CD4-positive, alpha-beta T cell treated with Interleukin-12 subunit alpha and Interleukin-12 subunit beta, for 1 hour (primary cell): ENCODE measurements at regions not wholly inside any gene's neighbourhood (a gene's known extent, or its start where the extent isn't known, plus 50 kb on each side); places are given as distances from the start of the nearest gene placed in this dataset.

Source experiments
- DNase-seq: peaks from one replicate; pipeline ENCODE4 v3.0.0-alpha.2; 2020

- DNase-seq = no peak
Measured at GRCh38 chr14:54132496-54132895, 175.9 kb upstream of the BMP4 start.

- DNase-seq = no peak
Measured at GRCh38 chr14:54133896-54134295, 177.3 kb upstream of the BMP4 start.

- DNase-seq = no peak
Measured at GRCh38 chr14:54135804-54136280, 179.2 kb upstream of the BMP4 start.

- DNase-seq = no peak
Measured at GRCh38 chr14:54136894-54137613, 180.4 kb upstream of the BMP4 start.

- DNase-seq = no peak
Measured at GRCh38 chr14:54137614-54137961, 181.0 kb upstream of the BMP4 start.

GRCh38 chr14:54138024-54138353, 181.4 kb upstream of the BMP4 start:
- DNase-seq = no peak

GRCh38 chr14:54138354-54139038, 181.9 kb upstream of the BMP4 start:
- DNase-seq = no peak

- DNase-seq = no peak
Measured at GRCh38 chr14:54140551-54140950, 183.9 kb upstream of the BMP4 start.

GRCh38 chr14:54146601-54147000, 190.0 kb upstream of the BMP4 start:
- DNase-seq = no peak

GRCh38 chr14:54147282-54147681, 190.7 kb upstream of the BMP4 start:
- DNase-seq = no peak

- DNase-seq = no peak
Measured at GRCh38 chr14:54147758-54148157, 191.1 kb upstream of the BMP4 start.

- no peak for DNase-seq
Measured at GRCh38 chr14:54148251-54148650, 191.6 kb upstream of the BMP4 start.

- no peak for DNase-seq
Measured at GRCh38 chr14:54152351-54152750, 195.7 kb upstream of the BMP4 start.

GRCh38 chr14:54166049-54166950, 209.7 kb upstream of the BMP4 start:
- DNase-seq = no peak

- no peak for DNase-seq
Measured at GRCh38 chr14:54168489-54168888, 211.9 kb upstream of the BMP4 start.

- DNase-seq = peak; percentile 1
Measured at GRCh38 chr14:54169254-54169924, 212.8 kb upstream of the BMP4 start.

- no peak for DNase-seq
Measured at GRCh38 chr14:54170301-54170700, 213.7 kb upstream of the BMP4 start.

- no peak for DNase-seq
Measured at GRCh38 chr14:54172114-54172513, 215.5 kb upstream of the BMP4 start.

GRCh38 chr14:54172562-54172961, 215.9 kb upstream of the BMP4 start:
- no peak for DNase-seq

- DNase-seq = no peak
Measured at GRCh38 chr14:54173802-54174201, 217.2 kb upstream of the BMP4 start.

GRCh38 chr14:54174457-54174856, 217.8 kb upstream of the BMP4 start:
- no peak for DNase-seq

- peak; percentile 36 for DNase-seq
Measured at GRCh38 chr14:54175298-54175942, 218.8 kb upstream of the BMP4 start.

GRCh38 chr14:54177019-54177418, 219.8 kb upstream of the CDKN3 start:
- DNase-seq = no peak
